ENCODE measurements at regions not wholly inside any gene's neighbourhood (a gene's known extent, or its start where the extent isn't known, plus 50 kb on each side); places are given as distances from the start of the nearest gene placed in this dataset.

DNA sequence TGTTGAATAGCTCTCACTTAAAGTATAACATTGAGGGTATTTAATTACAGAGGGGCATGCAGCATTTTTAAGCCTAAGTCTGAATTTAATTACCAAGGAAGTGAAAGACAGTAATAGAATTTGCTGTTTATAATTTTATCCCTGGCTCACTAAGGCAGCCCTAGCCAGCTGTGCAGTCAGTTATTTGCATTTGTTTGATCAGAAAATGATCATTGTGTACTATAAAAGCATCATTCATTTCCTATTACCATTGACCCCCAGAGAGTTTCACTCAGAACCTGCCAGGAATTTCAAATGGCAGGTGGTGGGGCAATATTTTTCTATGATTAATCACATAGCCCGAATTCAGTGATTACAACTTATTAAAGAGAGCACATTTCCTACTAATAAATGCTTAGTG lies 277.1 kb upstream of the KAZN start:
- Histone ChIP-seq H3K79me2 (ENCODE audit: control insufficient read depth, low read length) (no peaks in the 10 kb centered on the region), H3K36me3 (ENCODE audit: control insufficient read depth, low read length) (peaks cover 5% of the 10 kb centered on the region; the same call in 1 of the 2 replicates), H3K9me2 (replicated peaks; ENCODE audit: control insufficient read depth, low read length) (no peaks in the 10 kb centered on the region; the same call in 1 of the 2 replicates), H3K9me3 (ENCODE audit: control insufficient read depth, insufficient read depth, low read length) (no peaks in the 10 kb centered on the region), H3F3A (ENCODE audit: control insufficient read depth, insufficient read depth) (no peaks in the 10 kb centered on the region), H3K4me1 (ENCODE audit: control insufficient read depth, low read length) (no peaks in the 10 kb centered on the region), H3K27ac (ENCODE audit: low read depth, low read length) (no peak overlapping the region), H3K27me3 (ENCODE audit: control insufficient read depth, low read length) (no peaks in the 10 kb centered on the region; the same call in 1 of the 2 replicates), H3K4me2 (ENCODE audit: low read length) (no peak overlapping the region), H4K20me1 (ENCODE audit: control insufficient read depth, insufficient read depth, low read depth, low read length) (no peaks in the 10 kb centered on the region), H3K4me3 (ENCODE audit: low read length) (no peak overlapping the region)
- no peak for TF ChIP-seq EZH2phosphoT487 (IDR thresholded peaks at IDR 0.05; ENCODE audit: borderline replicate concordance, low read length)
- TF ChIP-seq, protein P1, sequence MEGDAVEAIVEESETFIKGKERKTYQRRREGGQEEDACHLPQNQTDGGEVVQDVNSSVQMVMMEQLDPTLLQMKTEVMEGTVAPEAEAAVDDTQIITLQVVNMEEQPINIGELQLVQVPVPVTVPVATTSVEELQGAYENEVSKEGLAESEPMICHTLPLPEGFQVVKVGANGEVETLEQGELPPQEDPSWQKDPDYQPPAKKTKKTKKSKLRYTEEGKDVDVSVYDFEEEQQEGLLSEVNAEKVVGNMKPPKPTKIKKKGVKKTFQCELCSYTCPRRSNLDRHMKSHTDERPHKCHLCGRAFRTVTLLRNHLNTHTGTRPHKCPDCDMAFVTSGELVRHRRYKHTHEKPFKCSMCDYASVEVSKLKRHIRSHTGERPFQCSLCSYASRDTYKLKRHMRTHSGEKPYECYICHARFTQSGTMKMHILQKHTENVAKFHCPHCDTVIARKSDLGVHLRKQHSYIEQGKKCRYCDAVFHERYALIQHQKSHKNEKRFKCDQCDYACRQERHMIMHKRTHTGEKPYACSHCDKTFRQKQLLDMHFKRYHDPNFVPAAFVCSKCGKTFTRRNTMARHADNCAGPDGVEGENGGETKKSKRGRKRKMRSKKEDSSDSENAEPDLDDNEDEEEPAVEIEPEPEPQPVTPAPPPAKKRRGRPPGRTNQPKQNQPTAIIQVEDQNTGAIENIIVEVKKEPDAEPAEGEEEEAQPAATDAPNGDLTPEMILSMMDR (IDR thresholded peaks at IDR 0.05; ENCODE audit: low read depth, low read length, poor library complexity, severe bottlenecking) = no peak

DNA sequence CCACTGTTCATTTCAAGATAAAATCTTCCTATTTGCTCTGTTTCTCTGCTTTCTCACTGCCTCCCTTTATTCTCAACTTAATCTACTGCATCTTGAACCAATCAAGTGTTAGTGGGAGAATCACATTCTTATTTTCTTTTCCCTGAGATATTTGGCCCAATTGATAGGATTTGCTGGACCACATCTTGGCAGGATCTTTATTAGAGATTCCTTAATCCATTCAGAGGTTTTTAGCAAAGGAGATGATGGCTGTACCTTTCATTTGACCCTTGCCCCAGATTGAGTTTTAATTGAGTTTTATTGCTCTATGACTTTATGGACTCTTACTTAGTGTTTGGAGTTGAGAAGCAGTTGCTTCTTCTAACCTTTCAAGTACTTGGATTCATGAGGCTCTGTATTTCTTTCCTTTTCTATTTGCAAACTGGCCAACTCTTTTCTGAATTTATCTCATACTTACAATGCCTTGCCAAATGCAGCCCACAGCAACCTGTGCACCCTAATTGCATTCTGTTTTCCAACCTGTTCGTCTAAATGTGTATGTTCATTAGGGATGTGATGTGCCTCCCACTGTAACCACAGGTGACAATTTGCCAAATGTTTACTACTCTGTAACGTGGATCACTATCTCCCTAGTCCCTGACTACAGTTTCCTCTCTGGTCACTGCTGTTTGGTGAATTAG lies 274.8 kb upstream of the KAZN start:
- no peaks in the 10 kb centered on the region for H4K20me1 ChIP-seq (ENCODE audit: control insufficient read depth, insufficient read depth, low read depth, low read length)
- H3F3A ChIP-seq (ENCODE audit: control insufficient read depth, insufficient read depth) = no peaks in the 10 kb centered on the region
- no peaks in the 10 kb centered on the region; the same call in 1 of the 2 replicates for H3K27me3 ChIP-seq (ENCODE audit: control insufficient read depth, low read length)
- peaks cover 5% of the 10 kb centered on the region; the same call in 1 of the 2 replicates for H3K36me3 ChIP-seq (ENCODE audit: control insufficient read depth, low read length)
- no peaks in the 10 kb centered on the region for H3K4me1 ChIP-seq (ENCODE audit: control insufficient read depth, low read length)
- H3K9me2 ChIP-seq (replicated peaks; ENCODE audit: control insufficient read depth, low read length) = no peaks in the 10 kb centered on the region; the same call in 1 of the 2 replicates
- H3K27ac ChIP-seq (ENCODE audit: low read depth, low read length) = no peak overlapping the region
- no peak overlapping the region for H3K4me2 ChIP-seq (ENCODE audit: low read length)
- TF ChIP-seq, protein P1 (IDR thresholded peaks at IDR 0.05; ENCODE audit: low read depth, low read length, poor library complexity, severe bottlenecking) = no peak
- no peak overlapping the region for H3K4me3 ChIP-seq (ENCODE audit: low read length)
- no peaks in the 10 kb centered on the region for H3K79me2 ChIP-seq (ENCODE audit: control insufficient read depth, low read length)
- no peaks in the 10 kb centered on the region for H3K9me3 ChIP-seq (ENCODE audit: control insufficient read depth, insufficient read depth, low read length)

DNA sequence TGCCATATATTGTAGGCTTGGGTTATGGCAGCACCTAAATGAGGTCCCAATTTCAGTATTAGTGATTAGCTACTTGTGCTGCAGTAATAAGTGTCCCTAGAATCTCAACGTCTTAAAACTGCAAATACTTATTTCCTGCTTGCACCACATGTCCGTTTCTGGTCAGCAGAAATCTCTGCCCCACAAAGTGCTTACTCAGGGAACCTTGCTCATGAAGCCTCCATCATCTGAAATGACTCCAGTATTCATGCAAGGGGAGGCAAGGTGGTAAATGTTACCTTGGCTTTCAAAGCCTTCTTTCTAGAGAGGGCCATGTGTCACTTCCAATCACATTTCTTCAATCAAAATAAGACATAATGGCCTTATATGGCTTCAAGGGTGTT lies 274.2 kb upstream of the KAZN start:
- H3K79me2 ChIP-seq (ENCODE audit: control insufficient read depth, low read length) = no peaks in the 10 kb centered on the region
- H3K4me2 ChIP-seq (ENCODE audit: low read length) = no peak overlapping the region
- H3K9me3 ChIP-seq (ENCODE audit: control insufficient read depth, insufficient read depth, low read length) = no peaks in the 10 kb centered on the region
- H3K27me3 ChIP-seq (ENCODE audit: control insufficient read depth, low read length) = no peaks in the 10 kb centered on the region; the same call in 1 of the 2 replicates
- TF ChIP-seq EZH2phosphoT487 (IDR thresholded peaks at IDR 0.05; ENCODE audit: borderline replicate concordance, low read length) = no peak
- TF ChIP-seq, protein P1 (IDR thresholded peaks at IDR 0.05; ENCODE audit: low read depth, low read length, poor library complexity, severe bottlenecking) = no peak
- H4K20me1 ChIP-seq (ENCODE audit: control insufficient read depth, insufficient read depth, low read depth, low read length) = no peaks in the 10 kb centered on the region
- no peaks in the 10 kb centered on the region for H3F3A ChIP-seq (ENCODE audit: control insufficient read depth, insufficient read depth)
- no peak overlapping the region for H3K27ac ChIP-seq (ENCODE audit: low read depth, low read length)
- no peaks in the 10 kb centered on the region; the same call in 1 of the 2 replicates for H3K9me2 ChIP-seq (replicated peaks; ENCODE audit: control insufficient read depth, low read length)
- H3K36me3 ChIP-seq (ENCODE audit: control insufficient read depth, low read length) = peaks cover 5% of the 10 kb centered on the region; the same call in 1 of the 2 replicates
- H3K4me3 ChIP-seq (ENCODE audit: low read length) = no peak overlapping the region
- no peaks in the 10 kb centered on the region for H3K4me1 ChIP-seq (ENCODE audit: control insufficient read depth, low read length)

Measured in DOHH2 (cell line).